CD4-positive, alpha-beta T cell (primary cell): ENCODE measurements at regions not wholly inside any gene's neighbourhood (a gene's known extent, or its start where the extent isn't known, plus 50 kb on each side); places are given as distances from the start of the nearest gene placed in this dataset.

Experiments
- ATAC-seq: fragments of 200-7000 bp; cut with Tn5 transposase; one replicate; pipeline ENCODE4 v1.10.0; 2022; ENCODE audit warnings: mild to moderate bottlenecking; ENCODE audit not compliant: poor library complexity
- CTCF ChIA-PET: fragments of 350-600 bp; sonication (Branson Sonifier 250); formaldehyde crosslinking; loops from one replicate; lab custom pipeline; 2021; ENCODE audit warnings: antibody characterized with exemption, inconsistent platforms; lab: Charles Lee
- POLR2A ChIA-PET: fragments of 350-600 bp; sonication (Branson Sonifier 250); formaldehyde crosslinking; loops from one replicate; lab custom pipeline; 2021; ENCODE audit warnings: antibody characterized with exemption, inconsistent platforms; lab: Charles Lee
- DNase-seq, 14 experiments: peaks; one replicate each; pipeline ENCODE4 v3.0.0-alpha.2; 2013 to 2020; ENCODE audit warnings: mixed read lengths in 2 of 14
- H3K27ac ChIP-seq, 2 donors: one replicate each; pipeline versions ENCODE4 v1.5.1 to v1.7.0; 2013; ENCODE audit warnings: low read length in 2 of 2, low read depth in 1 of 2, mild to moderate bottlenecking in 1 of 2
- H3K27me3 ChIP-seq, 2 experiments: 1 replicate in 1 of 2; 2 replicates in 1 of 2; pipeline versions ENCODE4 v1.6.1 to v1.7.0; 2013; ENCODE audit warnings: low read length in 2 of 2, control low read depth in 1 of 2, mild to moderate bottlenecking in 1 of 2, moderate library complexity in 1 of 2; ENCODE audit not compliant: insufficient read depth in 2 of 2, control insufficient read depth in 1 of 2
- H3K36me3 ChIP-seq: one replicate; pipeline ENCODE4 v1.6.1; 2013; ENCODE audit warnings: low read length, control low read depth; ENCODE audit not compliant: insufficient read depth
- H3K4me1 ChIP-seq: one replicate; pipeline ENCODE4 v1.6.1; 2013; ENCODE audit warnings: low read length, control low read depth; ENCODE audit not compliant: insufficient read depth
- H3K4me3 ChIP-seq: one replicate; pipeline ENCODE4 v1.5.1; 2013; ENCODE audit warnings: mild to moderate bottlenecking, low read length, moderate library complexity
- H3K9me3 ChIP-seq, 2 experiments: 1 replicate in 1 of 2; 2 replicates in 1 of 2; pipeline versions ENCODE4 v1.6.1 to v1.7.0; 2013; ENCODE audit warnings: low read length in 2 of 2, mild to moderate bottlenecking in 2 of 2, control low read depth in 1 of 2, moderate library complexity in 1 of 2; ENCODE audit not compliant: control insufficient read depth in 1 of 2, insufficient read depth in 1 of 2
- H3K27ac Mint-ChIP-seq: one replicate; pipeline ENCODE4 v1.8.0; 2020; ENCODE audit warnings: mixed read lengths
- H3K27me3 Mint-ChIP-seq: one replicate; pipeline ENCODE4 v1.8.0; 2021; ENCODE audit warnings: mixed read lengths
- H3K36me3 Mint-ChIP-seq: one replicate; pipeline ENCODE4 v1.8.0; 2021; ENCODE audit warnings: low read depth, mixed read lengths
- H3K4me1 Mint-ChIP-seq: one replicate; pipeline ENCODE4 v1.8.0; 2021; ENCODE audit warnings: low read depth, mixed read lengths
- H3K4me3 Mint-ChIP-seq: one replicate; pipeline ENCODE4 v1.8.0; 2020; ENCODE audit warnings: mild to moderate bottlenecking, mixed read lengths
- H3K9me3 Mint-ChIP-seq: one replicate; pipeline ENCODE4 v1.8.0; 2020; ENCODE audit warnings: mixed read lengths
- intact Hi-C, 2 experiments: fragments of 100-400 bp; cut with DNase I in 1 of 2; cut with micrococcal nuclease in 1 of 2; formaldehyde crosslinking; loops; one replicate each; pipeline versions ENCODE4 v1.15.1 to v1.9.0; 2023 to 2025; cut with DNase I, micrococcal nuclease
- TF ChIP-seq, protein P1 (sequence below): fragments of 200-600 bp; IDR thresholded peaks from one replicate; pipeline ENCODE4 v1.8.0; 2022; ENCODE audit warnings: antibody characterized with exemption, mild to moderate bottlenecking

DNA sequence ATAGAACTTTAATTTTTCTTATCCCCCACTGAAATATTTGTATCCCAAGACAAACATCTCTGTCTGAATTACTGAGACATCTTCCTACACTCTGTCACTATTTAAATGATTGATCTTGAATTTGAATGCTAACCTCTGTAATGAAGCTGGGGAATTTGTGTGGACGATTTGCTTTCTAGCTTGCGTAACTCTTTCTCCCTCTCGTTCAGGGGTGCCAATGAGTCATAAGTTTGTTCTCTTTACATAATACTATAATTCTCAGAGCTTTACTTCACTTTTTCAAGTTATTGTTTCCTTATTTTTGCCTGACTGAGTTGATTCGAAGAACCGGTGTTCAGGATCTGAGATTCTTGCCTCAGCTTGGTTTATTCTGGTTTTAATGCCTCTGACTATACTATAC is 783.3 kb upstream of the CADM2 start:
- no peaks in the 10 kb centered on the region for H3K36me3 ChIP-seq
- no peak overlapping the region for H3K4me3 ChIP-seq
- H3K36me3 Mint-ChIP-seq: no peaks in the 10 kb centered on the region
- POLR2A ChIA-PET: no interaction called here
- ATAC-seq (no peak), DNase-seq (no peak)
- H3K27ac ChIP-seq: no peak overlapping the region
- intact Hi-C loops: no loop called here
- H3K4me3 Mint-ChIP-seq: no peak overlapping the region
- CTCF ChIA-PET: no interaction called here
- H3K4me1 ChIP-seq: no peaks in the 10 kb centered on the region
- H3K27me3 Mint-ChIP-seq: no peaks in the 10 kb centered on the region
- H3K4me1 Mint-ChIP-seq: no peaks in the 10 kb centered on the region
- peaks cover 15% of the 10 kb centered on the region for H3K9me3 Mint-ChIP-seq
- H3K9me3 ChIP-seq: peaks cover under 1 to 8% of the 10 kb centered on the region in 2 experiments
- TF ChIP-seq, protein P1, sequence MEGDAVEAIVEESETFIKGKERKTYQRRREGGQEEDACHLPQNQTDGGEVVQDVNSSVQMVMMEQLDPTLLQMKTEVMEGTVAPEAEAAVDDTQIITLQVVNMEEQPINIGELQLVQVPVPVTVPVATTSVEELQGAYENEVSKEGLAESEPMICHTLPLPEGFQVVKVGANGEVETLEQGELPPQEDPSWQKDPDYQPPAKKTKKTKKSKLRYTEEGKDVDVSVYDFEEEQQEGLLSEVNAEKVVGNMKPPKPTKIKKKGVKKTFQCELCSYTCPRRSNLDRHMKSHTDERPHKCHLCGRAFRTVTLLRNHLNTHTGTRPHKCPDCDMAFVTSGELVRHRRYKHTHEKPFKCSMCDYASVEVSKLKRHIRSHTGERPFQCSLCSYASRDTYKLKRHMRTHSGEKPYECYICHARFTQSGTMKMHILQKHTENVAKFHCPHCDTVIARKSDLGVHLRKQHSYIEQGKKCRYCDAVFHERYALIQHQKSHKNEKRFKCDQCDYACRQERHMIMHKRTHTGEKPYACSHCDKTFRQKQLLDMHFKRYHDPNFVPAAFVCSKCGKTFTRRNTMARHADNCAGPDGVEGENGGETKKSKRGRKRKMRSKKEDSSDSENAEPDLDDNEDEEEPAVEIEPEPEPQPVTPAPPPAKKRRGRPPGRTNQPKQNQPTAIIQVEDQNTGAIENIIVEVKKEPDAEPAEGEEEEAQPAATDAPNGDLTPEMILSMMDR: no peak
- H3K27ac Mint-ChIP-seq: no peak overlapping the region
- no peaks in the 10 kb centered on the region for H3K27me3 ChIP-seq

DNA sequence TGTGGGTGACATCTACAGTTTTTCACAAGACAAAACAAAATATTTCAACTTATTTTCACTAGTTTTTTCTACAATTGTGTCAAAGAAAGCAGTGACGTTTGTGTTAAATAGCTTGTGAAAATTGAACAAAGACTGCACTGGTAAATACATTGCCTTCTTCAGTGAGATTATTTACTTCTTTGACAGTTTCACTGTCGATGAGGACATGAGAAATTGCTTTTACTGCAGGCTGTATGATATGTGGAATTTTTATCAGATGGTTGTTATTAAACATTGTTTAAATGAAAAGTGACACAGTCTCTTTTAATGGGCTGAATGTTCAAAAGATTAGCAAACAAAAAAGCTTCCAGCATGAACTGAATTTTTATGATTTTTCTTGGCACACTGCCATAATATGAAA is 773.9 kb upstream of the CADM2 start:
- Mint-ChIP-seq H3K4me3 (no peak overlapping the region), H3K4me1 (no peaks in the 10 kb centered on the region), H3K36me3 (no peaks in the 10 kb centered on the region), H3K9me3 (peaks cover 6% of the 10 kb centered on the region), H3K27ac (no peak overlapping the region), H3K27me3 (no peaks in the 10 kb centered on the region)
- POLR2A ChIA-PET: no interaction called here
- TF ChIP-seq, protein P1: no peak
- H3K36me3 ChIP-seq: no peaks in the 10 kb centered on the region
- H3K9me3 ChIP-seq: peaks cover 0 to 4% of the 10 kb centered on the region in 2 experiments
- no peaks in the 10 kb centered on the region for H3K4me1 ChIP-seq
- intact Hi-C loops: no loop called here
- no peak for ATAC-seq
- CTCF ChIA-PET: no interaction called here
- no peaks in the 10 kb centered on the region for H3K27me3 ChIP-seq
- no peak overlapping the region for H3K27ac ChIP-seq
- no peak for DNase-seq
- no peak overlapping the region for H3K4me3 ChIP-seq

DNA sequence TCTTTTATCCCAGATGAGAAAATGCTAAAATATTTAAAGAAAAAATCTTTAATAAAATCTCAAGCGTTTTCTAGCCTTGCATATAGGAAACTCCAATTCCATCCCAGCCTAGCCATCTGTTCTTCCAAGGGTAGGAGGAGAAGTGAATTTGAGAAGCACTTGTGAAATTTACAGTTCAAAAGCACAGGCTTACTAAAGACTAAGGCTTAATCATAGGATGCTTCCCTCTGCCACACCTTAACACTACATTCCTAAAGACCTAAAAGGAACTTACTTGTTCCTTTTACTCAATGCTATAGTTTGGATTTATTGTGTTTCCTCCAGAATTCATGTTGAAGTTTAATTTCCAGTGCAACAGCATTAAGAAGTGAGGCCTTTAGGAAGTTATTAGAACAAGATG is 764.8 kb upstream of the CADM2 start:
- Histone ChIP-seq H3K27me3 (no peaks in the 10 kb centered on the region), H3K4me1 (no peaks in the 10 kb centered on the region), H3K9me3 (peaks cover 6 to 11% of the 10 kb centered on the region in 2 experiments), H3K36me3 (no peaks in the 10 kb centered on the region), H3K27ac (no peak overlapping the region), H3K4me3 (no peak overlapping the region)
- Mint-ChIP-seq H3K27me3 (no peaks in the 10 kb centered on the region), H3K4me3 (no peak overlapping the region), H3K36me3 (no peaks in the 10 kb centered on the region), H3K4me1 (no peaks in the 10 kb centered on the region), H3K27ac (no peak overlapping the region), H3K9me3 (peaks cover 15% of the 10 kb centered on the region)
- ChIA-PET CTCF (no interaction called here), POLR2A (no interaction called here)
- intact Hi-C loops: no loop called here
- DNase-seq (no peak), ATAC-seq (no peak)
- TF ChIP-seq, protein P1: no peak
